GM19455 (cell line): ENCODE measurements at regions not wholly inside any gene's neighbourhood (a gene's known extent, or its start where the extent isn't known, plus 50 kb on each side); places are given as distances from the start of the nearest gene placed in this dataset.
"Not testable (repeated sequence)": the region's sequence is repeated elsewhere in the genome, so short reads cannot be mapped to it uniquely, and the experiment has no call there.

ENCODE experiments used
- ATAC-seq: cut with Tn5 transposase; IDR thresholded peaks from one replicate; pipeline ENCODE4 v1.9.1; 2021; ENCODE audit not compliant: unreplicated experiment

DNA sequence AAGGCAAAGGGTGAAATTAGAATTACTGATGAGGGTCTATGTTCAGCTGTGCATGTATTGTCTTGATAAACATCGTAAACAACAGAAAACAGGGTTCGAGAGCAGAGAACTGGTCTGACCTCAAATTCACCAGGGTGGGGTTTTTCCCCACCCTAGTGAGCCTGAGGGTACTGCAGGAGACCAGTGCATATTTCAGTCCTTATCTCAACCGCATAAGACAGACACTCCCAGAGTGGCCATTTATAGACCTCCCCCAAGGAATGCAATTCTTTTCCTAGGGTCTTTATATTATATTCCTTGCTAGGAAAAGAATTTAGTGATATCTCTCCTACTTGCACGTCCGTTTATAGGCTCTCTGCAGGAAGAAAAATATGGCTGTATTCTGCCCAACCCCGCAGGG, 257.0 kb upstream of the OSR1 start:
- ATAC-seq, result not testable (repeated sequence)

- no peak for ATAC-seq
Measured at GRCh38 chr2:19614066-19614465, 255.6 kb upstream of the OSR1 start.

GRCh38 chr2:19611491-19612332, 253.3 kb upstream of the OSR1 start:
- no peak for ATAC-seq

DNA sequence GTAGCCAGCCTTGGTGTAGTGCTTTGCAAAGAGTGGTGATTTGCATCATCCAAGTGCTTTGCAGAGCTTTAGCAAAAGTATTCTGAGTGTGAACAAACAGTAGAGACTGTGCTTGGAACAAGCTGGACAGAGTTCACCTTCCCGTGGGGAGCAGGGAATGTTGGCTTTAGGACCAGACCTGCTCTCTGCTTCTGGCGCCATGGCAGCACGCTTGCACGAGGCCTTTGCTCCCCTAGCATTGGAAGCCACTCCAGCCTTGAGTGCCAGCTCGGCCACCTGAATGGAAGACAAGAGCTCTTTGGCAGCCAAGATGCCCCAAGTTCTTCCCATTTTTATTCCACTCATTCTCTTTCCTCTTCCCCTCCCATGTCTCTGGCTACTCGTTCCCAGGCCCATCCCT, 250.8 kb upstream of the OSR1 start:
- no peak for ATAC-seq

DNA sequence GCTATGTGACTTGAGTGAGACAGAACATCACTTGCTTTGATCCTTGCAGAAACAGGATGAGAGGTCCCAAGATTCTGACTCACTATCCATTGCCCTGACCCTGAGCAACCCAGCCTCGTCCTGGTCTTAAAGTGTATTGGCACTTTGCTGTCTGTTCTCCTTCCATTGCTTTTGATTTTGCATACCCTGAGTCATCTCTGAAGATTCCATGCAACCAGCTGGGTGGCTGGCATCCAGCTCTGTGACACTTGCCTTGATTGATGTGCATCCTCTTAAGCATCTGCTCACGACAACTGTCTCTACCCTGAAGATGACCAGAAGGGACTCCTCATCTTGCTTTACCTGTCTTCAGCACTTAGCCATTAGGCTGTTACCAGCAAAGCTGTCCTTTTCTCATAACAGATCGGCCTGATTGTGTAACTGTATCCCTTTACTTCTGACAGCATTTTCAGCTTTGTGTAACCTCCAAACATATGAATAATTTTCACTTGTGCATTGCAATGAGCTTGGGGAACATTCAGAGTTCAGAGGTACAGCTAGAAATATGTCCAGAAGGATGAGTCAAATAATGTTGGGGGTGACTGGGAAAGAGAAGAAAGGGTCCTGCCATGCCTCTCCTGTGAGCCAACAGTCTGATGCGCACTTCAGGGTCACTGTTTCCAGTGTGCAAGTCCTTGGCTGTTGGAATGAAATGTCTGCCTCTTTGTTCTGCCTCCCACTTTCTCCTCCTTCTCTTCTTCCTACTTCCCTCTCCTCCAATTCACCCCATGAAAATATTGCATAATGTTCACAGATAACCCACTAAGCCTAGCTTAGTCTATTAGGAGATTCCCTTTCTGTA, 249.7 kb upstream of the OSR1 start:
- no peak for ATAC-seq

GRCh38 chr2:19607400-19607799, 249.0 kb upstream of the OSR1 start:
- no peak for ATAC-seq

GRCh38 chr2:19600982-19601381, 242.6 kb upstream of the OSR1 start:
- ATAC-seq, result no peak

DNA sequence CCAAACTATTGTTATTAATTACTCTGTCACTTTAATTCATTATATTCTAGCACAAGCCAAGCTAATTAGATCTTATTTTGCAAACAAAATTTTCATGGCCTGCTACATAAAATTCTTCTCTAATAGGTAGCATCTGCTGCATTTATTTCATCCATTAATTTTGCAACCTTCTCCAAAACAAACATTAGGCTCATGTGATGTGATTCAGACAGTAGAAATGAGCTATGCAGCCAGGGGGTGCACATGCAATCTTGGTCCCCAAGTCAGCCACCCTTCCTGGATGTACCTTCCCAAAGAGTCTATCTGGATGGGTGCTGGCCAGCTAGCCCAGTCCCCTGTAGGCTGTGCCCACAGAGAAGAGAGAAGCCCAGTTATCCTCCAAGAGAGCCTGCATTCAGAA, 242.1 kb upstream of the OSR1 start:
- no peak for ATAC-seq

DNA sequence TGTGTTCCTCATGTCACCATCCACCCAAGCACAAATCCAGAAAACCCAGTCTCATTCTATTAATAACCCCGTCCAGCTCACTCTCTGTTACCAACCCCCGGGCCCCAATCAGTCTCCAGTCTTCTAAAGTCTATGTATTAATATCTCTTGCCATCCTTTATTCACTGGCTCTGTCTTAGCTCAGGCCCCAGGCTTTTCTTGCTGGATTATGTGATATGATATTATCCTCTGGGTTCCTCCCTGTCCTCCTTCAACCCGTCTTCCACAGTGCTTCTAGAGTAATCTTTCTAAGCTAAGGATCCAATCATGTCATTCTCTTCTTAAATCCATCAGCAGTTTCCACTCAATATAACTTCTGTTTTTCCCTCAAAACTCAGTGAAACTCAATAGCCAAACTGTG, 240.5 kb upstream of the OSR1 start:
- ATAC-seq, result no peak

- ATAC-seq, result no peak
Measured at GRCh38 chr2:19592197-19592596, 233.8 kb upstream of the OSR1 start.

- no peak for ATAC-seq
Measured at GRCh38 chr2:19589791-19590190, 231.4 kb upstream of the OSR1 start.

- ATAC-seq, result no peak
Measured at GRCh38 chr2:19580830-19581229, 222.4 kb upstream of the OSR1 start.

DNA sequence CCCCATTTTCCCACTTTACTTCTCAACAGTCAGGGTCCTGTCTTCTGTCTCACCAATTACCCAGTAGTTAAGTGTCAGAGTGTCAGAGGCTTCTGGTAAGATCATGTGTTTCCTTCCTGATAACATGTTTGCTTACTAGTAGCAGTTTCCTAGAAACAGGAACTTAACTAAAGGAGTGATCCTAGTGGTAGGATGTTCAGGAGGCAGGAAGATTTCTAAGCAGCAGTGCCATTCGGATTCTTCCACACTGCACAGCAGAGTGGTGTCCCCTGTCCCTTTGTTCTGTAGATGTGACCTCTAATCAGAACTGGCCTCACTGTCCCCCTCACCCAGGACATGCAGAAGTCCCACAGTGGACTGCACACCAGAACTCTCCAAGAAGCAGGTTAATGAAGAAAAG, 221.8 kb upstream of the OSR1 start:
- no peak for ATAC-seq

DNA sequence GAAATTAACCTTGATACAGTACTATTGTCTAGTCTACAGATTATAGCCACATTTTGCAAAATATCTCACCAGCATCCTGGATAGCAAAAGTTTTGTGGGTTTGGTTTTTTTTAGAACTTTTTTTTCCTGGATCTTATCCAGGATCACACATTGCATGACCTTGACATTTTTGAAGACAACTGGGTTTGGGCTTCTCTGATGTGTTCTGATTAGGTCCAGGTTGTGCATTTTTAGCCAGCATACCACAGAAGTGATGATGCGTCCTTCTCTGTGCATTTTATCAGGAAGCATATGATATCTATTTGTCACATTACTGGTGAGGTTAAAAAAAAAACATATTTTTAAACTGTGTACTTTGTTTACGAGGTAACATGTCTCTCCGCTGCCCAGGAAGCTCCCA, 221.0 kb upstream of the OSR1 start:
- no peak for ATAC-seq

- no peak for ATAC-seq
Measured at GRCh38 chr2:19577723-19578122, 219.3 kb upstream of the OSR1 start.

DNA sequence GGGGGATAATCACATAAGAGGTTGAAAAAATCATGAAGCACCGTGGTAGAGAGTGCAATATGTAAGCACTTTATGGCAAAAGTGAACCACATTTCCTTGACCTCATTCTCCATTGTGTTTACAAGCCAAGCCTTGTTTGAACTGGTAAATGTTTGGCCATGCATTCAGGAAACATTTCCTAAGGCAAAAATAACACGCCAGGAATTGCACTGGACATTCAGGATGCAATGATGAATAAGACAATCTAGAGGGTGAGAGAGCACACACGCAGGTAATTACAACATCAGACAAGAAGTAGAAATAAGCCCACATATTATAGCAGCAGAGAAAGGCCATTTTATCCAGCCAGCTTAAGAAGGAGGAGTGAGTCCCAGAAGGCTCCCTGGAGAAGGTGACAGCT, 218.0 kb upstream of the OSR1 start:
- ATAC-seq, result no peak

GRCh38 chr2:19575641-19576040, 217.2 kb upstream of the OSR1 start:
- ATAC-seq, result no peak

GRCh38 chr2:19574778-19575260, 216.4 kb upstream of the OSR1 start:
- no peak for ATAC-seq

- ATAC-seq, result no peak
Measured at GRCh38 chr2:19573784-19574183, 215.4 kb upstream of the OSR1 start.

DNA sequence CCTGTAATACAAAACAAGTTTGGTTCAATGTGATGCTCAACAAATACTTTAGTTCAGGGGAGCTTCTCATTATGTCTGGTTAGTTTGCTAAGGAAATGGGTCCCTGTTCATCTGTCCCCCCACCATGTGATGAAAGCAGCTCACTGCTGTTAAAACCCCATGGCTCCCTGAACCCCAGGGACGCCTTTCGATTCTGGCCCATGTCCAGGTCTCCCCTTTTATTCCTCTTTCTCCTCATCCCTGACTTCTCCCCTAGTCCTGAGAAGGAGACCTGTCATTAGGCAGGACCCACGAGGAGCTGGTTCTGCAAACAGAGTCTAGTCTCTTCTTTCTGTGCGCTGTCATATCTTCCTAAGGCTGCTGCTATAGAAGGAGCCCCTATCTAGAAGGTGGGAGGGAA, 213.3 kb upstream of the OSR1 start:
- ATAC-seq, result no peak

DNA sequence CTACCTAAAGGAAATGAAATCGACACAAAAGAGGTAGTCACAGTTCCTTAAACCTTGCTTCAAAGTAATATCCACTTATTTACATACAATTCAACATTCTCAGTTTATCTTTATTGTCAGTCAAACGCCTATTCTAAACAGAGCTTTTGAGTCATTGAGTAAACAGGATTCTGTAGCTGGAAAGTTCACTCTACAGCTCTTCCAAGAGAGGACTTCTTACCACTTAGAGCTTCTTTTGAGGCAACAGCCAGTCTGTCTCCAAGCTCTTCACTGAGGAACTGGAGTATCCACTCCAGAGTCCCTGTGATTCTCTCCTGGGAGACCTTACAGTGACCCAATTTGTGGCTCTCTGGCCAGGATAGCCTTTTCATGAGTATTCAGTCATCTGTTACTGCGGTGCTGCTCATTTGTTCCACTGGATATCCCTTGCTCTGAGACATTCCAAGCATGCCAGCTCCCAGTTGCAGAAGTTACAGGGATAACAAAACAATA, 210.9 kb upstream of the OSR1 start:
- ATAC-seq, result no peak

- no peak for ATAC-seq
Measured at GRCh38 chr2:19568809-19569208, 210.4 kb upstream of the OSR1 start.
